ENCODE measurements at regions not wholly inside any gene's neighbourhood (a gene's known extent, or its start where the extent isn't known, plus 50 kb on each side); places are given as distances from the start of the nearest gene placed in this dataset.

DNA sequence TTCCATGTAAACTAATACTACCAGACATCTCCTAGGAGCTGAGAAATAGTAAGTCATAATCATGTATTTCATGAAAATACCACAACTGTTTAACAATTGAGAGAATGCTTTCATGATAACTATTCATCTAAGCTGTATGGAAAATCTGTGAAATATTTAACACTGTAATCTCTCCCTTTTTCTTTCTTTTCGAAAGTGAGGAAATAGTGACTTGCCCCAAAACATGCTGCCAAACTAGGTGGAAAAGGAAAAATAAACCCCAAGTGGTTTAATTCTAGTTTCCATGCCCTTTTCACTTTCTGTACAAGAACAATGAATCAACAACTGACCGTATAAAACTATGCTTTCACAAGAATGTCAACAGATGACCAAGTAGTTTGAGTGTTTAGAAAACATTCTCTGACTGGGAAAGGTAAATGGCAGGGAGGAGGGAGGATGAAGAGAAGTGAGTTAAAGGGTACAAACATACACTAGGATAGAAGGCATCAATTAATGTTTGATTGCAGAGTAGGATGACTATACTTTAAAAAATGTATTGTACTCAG lies 147.5 kb upstream of the AVPR1A start:
- no peak for TF ChIP-seq EZH2 (IDR thresholded peaks at IDR 0.05; ENCODE audit: borderline replicate concordance, low read depth, low read length, severe bottlenecking)
- TF ChIP-seq MYC (IDR thresholded peaks at IDR 0.05; ENCODE audit: low read depth, low read length) = no peak
- TF ChIP-seq, protein P1, sequence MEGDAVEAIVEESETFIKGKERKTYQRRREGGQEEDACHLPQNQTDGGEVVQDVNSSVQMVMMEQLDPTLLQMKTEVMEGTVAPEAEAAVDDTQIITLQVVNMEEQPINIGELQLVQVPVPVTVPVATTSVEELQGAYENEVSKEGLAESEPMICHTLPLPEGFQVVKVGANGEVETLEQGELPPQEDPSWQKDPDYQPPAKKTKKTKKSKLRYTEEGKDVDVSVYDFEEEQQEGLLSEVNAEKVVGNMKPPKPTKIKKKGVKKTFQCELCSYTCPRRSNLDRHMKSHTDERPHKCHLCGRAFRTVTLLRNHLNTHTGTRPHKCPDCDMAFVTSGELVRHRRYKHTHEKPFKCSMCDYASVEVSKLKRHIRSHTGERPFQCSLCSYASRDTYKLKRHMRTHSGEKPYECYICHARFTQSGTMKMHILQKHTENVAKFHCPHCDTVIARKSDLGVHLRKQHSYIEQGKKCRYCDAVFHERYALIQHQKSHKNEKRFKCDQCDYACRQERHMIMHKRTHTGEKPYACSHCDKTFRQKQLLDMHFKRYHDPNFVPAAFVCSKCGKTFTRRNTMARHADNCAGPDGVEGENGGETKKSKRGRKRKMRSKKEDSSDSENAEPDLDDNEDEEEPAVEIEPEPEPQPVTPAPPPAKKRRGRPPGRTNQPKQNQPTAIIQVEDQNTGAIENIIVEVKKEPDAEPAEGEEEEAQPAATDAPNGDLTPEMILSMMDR (IDR thresholded peaks at IDR 0.05; ENCODE audit: extremely low read depth in 1 of 2, insufficient read depth in 1 of 2, low read depth in 1 of 2, low read length in 2 of 2) = no peak
- TF ChIP-seq POLR2AphosphoS5 (IDR thresholded peaks at IDR 0.05; ENCODE audit: insufficient read depth, low read depth, low read length) = no peak
- TF ChIP-seq GATA2 (IDR thresholded peaks at IDR 0.05; ENCODE audit: insufficient read depth, insufficient read length, low read depth, low read length) = no peak
- no peak for TF ChIP-seq JUN (IDR thresholded peaks at IDR 0.05; ENCODE audit: borderline replicate concordance, insufficient read depth, insufficient read length, low read depth)
- no peak for TF ChIP-seq FOS (IDR thresholded peaks at IDR 0.05; ENCODE audit: borderline replicate concordance, insufficient read depth, low read length)
- no peak for TF ChIP-seq POLR2A (IDR thresholded peaks at IDR 0.05; ENCODE audit: low read depth, low read length)
- TF ChIP-seq, protein P2, sequence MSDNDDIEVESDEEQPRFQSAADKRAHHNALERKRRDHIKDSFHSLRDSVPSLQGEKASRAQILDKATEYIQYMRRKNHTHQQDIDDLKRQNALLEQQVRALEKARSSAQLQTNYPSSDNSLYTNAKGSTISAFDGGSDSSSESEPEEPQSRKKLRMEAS (IDR thresholded peaks at IDR 0.05; ENCODE audit: insufficient read depth, insufficient read length) = no peak
- POLR2A ChIA-PET = no interaction called here
- intact Hi-C loops (cut with micrococcal nuclease) (no loop called here), dilution Hi-C loops (cut with MboI; ENCODE audit: extremely low pct_ligation_motif_present, low sequenced_read_pairs) (no loop called here)
- Histone ChIP-seq H4K20me1 (replicated peaks; ENCODE audit: control insufficient read depth, extremely low read depth, insufficient read depth, low read length) (no peaks in the 10 kb centered on the region), H3K9me3 (replicated peaks; ENCODE audit: control insufficient read depth, insufficient read depth, low read length) (no peaks in the 10 kb centered on the region), H3K9ac (replicated peaks; ENCODE audit: extremely low read depth, insufficient read depth, low read length) (no peak overlapping the region), H3K27me3 (ENCODE audit: control insufficient read depth in 2 of 2, insufficient read depth in 2 of 2, low read length in 2 of 2) (peaks cover 4 to 13% of the 10 kb centered on the region in 2 experiments), H3K79me2 (ENCODE audit: control insufficient read depth, insufficient read depth, low read length) (no peaks in the 10 kb centered on the region), H3K4me3 (replicated peaks in 1 of 3; ENCODE audit: insufficient read depth in 1 of 3, low read depth in 1 of 3, low read length in 3 of 3) (no peak overlapping the region), H3K9me1 (replicated peaks; ENCODE audit: control insufficient read depth, extremely low read depth, insufficient read depth, low read length) (no peaks in the 10 kb centered on the region), H3K27ac (ENCODE audit: insufficient read depth, low read depth, low read length) (no peak overlapping the region), H2AFZ (ENCODE audit: low read depth, low read length) (no peak overlapping the region), H3K4me1 (ENCODE audit: control insufficient read depth, extremely low read depth, insufficient read depth, low read length) (peaks cover 19% of the 10 kb centered on the region), H3K4me2 (ENCODE audit: insufficient read depth, low read length) (no peak overlapping the region), H3K36me3 (ENCODE audit: control insufficient read depth in 2 of 2, extremely low read depth in 1 of 2, insufficient read depth in 2 of 2, low read length in 2 of 2) (no peaks in the 10 kb centered on the region)
- DNase-seq (ENCODE audit: low read depth, low spot score) (no peak), FAIRE-seq (no peak)
- CTCF ChIA-PET = no interaction called here
- no TSS peak for BruUV-seq (replicated peaks)

Measured in endothelial cell of umbilical vein (primary cell).